ENCODE measurements at regions not wholly inside any gene's neighbourhood (a gene's known extent, or its start where the extent isn't known, plus 50 kb on each side); places are given as distances from the start of the nearest gene placed in this dataset.

DNA sequence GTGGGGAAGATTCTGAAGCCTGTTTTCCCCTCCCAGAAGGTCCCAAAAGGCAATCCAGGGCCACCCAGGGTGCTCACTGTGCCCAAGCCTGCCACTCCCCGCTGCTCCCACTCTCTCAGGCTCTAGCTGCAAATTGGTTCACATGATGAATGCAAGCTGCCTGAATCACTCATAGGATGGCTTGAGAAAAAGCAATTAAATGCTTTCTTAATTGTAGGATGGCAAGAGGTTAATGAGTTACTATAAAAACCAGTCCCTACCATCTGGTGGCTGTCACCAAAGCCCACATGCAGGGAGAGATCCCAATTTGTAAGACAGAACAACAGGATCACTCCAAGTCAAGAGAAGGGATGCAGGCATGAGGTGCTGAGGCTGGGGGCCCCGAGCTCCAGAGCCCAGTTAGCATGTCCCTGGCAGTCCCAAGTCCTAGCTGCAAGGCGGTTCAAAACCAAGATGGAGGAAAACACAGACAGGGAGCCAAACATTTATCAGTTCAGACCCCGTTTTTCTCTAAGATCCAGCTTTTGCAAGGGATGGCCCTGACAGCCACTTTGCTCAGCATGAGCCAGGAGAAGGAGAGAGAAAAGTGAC is 207.1 kb downstream of the UACA start:
- DNase-seq (ENCODE audit: low spot score): no peak

GRCh38 chr15:70555713-70556112 is 207.6 kb downstream of the UACA start:
- DNase-seq (ENCODE audit: low spot score): no peak

GRCh38 chr15:70547846-70548487 is 215.4 kb downstream of the UACA start:
- DNase-seq (ENCODE audit: low spot score): no peak

DNA sequence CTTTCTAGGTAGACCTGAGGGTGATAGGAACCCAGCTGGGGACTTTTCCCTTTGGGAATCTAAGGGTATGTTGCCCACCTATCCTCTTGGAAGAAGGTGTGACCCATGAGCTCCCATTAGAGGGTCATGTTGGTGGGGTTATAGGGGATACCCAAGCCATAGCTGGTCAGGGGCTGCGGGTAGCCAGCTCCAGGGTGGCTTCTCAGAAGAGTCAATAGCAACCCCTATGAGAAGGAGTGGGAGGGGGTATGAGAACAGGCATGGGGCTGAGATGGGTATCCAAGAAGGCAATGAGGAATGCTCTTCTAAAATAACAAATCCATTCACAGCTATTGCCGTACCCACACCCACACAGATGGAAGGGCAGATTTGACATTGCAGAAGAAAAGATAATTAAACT is 217.8 kb downstream of the UACA start:
- no peak for DNase-seq (ENCODE audit: low spot score)

GRCh38 chr15:70541511-70541910 is 221.8 kb downstream of the UACA start:
- DNase-seq (ENCODE audit: low spot score): no peak

GRCh38 chr15:70539912-70540530 is 223.3 kb downstream of the UACA start:
- DNase-seq (ENCODE audit: low spot score): no peak

DNA sequence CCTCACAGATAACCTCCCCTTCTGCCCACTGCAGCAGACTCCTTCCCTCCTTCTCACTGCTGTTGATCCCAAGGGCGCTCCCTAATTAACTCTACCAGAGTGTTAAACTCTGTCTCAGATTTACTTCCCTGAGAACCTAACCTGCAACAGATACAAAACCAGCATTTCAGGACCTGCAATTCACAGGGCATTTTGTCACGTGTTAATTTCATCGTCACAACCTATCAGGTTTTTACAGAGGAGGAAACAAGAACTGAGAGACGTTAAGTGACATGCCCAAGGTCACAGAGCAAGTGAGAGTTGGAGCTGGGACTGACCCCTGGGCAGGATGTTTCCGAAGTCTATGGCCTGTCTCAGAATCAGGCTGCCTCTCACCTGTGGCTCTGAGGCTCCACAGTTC is 223.9 kb downstream of the UACA start:
- no peak for DNase-seq (ENCODE audit: low spot score)

DNA sequence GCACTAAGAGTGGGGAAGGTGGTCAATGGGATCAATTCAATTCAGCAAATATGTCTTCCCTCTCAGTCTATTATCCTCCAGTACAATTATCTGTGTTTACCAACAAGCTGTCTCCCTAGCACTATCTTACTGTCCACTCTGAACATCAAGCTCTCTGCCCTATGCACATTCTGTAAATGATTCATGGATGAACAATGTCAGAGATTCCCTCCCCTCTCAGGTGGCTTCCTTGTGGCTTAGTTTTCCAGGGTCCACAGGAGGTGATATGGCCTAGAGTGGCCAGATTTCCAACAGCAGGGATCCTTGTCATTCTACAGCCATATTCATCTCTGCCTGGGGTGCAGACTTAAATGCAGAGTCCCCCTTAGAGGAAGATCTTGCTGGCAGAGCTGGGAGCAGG is 225.1 kb downstream of the UACA start:
- no peak for DNase-seq (ENCODE audit: low spot score)

DNA sequence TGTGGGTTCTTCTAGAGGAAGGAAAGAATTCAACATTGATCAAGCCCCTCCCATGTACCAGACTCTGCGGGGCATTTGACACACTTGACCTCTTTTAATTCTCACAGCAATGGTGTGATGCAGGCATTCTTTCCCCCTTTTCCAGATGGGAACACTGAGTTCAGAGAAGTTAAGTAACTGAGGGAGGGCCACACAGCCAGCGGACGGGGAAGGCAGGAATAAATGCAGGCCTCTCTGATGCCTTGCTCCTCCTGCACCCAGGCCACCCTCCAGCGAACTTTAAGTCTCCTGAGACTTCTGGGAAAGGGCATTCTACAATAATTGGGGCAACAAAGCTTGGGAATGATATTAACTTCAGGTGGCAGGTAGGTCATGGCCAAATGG is 227.4 kb downstream of the UACA start:
- DNase-seq (ENCODE audit: low spot score): no peak

DNA sequence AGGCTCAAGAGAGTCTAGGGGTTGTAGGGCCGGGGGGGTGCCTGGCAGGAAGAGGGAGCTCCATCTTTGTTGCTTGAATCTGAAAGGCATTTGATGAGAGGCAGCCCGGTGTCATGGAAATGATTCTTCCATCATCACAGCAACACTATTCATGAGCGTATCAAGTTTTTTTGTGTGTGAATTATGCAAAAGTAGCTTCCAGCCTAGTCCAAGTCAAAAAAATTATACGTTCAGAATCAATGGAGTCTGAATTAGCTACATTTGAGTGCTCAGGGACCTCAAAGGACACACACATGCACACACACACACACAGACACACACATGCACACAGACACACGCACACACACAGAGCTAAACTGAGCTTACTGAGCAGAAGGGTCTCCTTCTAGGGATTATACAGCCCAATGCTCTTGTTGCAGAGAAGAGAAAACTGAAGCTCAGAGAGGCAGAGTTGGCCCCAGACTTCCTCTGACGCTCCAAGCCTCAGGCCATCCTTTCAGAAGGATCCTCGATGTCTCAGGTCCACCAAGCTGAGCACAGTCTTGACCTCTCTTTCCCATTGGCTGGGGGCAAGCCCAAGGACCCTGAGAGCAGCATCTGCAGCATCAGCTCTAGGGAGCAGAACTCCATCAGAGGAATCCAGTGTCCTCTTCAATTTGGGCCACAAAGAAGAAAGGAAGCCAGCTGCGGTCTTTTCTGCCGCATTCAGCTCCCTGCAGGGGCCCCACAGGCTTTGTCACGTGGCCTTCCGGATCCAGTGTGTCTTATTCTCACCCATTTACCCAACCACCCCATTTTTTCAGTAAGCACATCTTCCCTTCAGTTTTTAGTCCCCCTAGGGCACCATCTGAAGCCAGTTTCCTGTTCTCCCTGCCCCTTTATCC is 228.0 kb downstream of the UACA start:
- no peak for DNase-seq (ENCODE audit: low spot score)

DNA sequence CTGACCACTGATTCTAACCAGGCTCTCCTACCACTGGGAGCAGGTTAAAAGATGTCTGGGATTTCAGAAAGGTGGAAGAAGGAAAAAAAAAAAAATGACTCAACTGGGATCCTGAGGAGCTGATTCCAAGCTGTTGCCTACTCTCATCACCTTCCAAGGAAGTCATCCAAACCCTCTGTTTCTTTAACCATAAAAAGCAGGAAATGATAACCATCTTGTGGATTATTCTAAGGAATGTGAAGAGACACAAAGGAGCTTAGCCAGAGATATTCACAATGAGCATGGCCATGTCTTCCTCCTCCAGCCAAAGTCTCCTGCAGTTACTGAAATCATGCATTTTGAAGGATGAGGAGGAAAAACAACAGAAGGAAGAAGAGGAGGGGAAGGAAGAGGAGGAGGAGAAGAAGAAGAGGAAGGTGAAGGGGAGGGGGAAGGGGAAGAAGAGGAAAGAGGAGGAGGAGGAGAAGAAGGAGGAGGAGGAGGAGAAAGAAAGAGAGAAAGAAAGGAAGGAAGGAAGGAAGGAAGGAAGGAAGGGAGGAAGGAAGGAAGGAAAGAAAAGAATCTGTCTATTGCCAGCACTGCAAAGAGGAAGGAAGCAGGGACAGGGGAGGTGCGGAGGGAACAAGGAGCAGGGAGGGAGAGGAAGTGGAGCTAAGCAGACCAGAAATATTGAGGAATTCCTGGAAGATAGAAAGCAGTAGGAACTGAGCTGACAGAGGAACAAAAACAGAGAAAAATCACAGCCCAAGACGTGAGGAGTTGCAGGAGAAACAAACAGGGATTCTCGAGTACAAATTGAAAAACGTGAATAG is 229.2 kb downstream of the UACA start:
- no peak for DNase-seq (ENCODE audit: low spot score)

- DNase-seq (ENCODE audit: low spot score): no peak
These were observed 230.7 kb downstream of the UACA start for GRCh38 chr15:70532531-70533186.

DNA sequence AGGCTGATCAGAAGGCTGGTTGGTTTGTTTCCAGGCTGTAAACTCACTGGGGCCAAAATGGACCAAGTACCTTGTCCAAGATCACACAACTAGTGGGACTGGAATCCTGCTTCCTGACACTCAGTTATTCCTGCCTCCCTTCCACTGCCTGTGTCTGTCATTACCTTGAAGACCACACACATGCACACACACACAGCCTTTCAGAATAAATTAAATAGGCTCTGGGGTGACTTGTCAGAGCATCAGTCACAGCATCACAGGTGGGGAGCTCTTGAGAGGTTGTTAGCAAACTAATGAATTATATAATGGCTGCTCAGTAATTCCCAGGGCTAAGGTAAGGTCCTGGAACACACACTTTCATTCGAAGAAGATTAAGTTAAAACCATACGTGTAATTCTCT is 231.8 kb downstream of the UACA start:
- no peak for DNase-seq (ENCODE audit: low spot score)

DNA sequence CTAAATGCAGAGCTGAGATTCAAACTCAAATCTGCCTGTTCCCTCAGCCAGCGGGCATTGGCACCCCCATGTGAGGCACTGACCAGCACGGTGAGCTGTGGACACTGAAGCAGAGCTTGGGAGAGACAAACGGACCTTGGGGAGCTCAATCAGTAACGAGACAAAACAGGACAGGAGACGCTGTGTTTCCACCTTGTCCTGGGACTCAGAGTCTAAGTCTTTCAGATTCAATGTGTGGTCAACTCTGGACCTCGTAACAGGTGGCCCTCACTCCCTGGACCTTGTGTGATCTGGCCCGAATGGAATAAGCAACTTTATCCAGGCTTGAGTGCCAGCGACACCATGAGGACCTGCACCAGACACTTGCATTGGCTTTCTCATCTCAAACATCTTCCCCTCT is 232.5 kb downstream of the UACA start:
- no peak for DNase-seq (ENCODE audit: low spot score)

- no peak for DNase-seq (ENCODE audit: low spot score)
These were observed 232.9 kb downstream of the UACA start for GRCh38 chr15:70530503-70530902.

GRCh38 chr15:70530017-70530499 is 233.3 kb downstream of the UACA start:
- DNase-seq (ENCODE audit: low spot score): no peak

DNA sequence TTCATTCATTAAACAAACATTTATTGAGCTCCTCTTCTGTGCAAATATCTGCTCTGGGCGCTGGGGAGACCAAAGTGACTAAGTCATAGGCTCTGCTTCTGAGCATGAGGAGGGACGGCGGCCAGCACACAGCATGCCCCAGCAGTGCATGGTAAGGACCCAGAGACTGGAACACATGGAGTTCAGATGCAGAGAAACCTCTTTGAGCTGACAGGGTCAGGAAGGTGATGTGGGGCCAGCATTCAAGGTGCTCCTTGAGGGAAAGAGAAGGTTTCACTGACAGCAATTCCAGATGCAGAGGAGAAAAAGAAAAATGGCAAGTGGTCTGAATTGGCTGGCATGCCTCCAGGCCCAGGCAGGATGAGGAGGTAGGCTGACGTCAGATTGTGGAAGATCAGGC is 234.5 kb downstream of the UACA start:
- DNase-seq (ENCODE audit: low spot score): no peak

- DNase-seq (ENCODE audit: low spot score): no peak
These were observed 235.1 kb downstream of the UACA start for GRCh38 chr15:70528270-70528706.

GRCh38 chr15:70526974-70527325 is 236.4 kb downstream of the UACA start:
- DNase-seq (ENCODE audit: low spot score): no peak

- no peak for DNase-seq (ENCODE audit: low spot score)
These were observed 237.0 kb downstream of the UACA start for GRCh38 chr15:70526221-70526973.

DNA sequence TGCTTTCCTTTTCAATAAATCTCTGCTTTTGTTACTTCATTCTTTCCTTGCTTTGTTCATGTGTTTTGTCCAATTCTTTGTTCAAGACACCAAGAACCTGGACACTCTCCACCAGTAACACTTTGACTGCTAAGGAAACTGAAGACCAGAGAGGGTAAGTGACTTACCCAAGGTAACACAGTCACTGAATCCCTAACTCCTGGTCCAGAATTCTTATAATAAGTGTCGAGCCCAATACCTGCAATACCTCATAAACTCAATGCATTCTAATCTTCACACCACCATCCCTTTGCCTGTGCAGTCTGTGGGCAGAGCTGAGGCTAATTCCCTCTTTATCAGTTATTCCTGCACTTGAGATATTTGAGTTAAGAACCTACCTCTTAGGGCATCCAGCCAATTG is 237.8 kb downstream of the UACA start:
- no peak for DNase-seq (ENCODE audit: low spot score)
